RWPE2 (cell line): ENCODE measurements at regions not wholly inside any gene's neighbourhood (a gene's known extent, or its start where the extent isn't known, plus 50 kb on each side); places are given as distances from the start of the nearest gene placed in this dataset.

Experiments used
- ATAC-seq: fragments of 200-7000 bp; cut with Tn5 transposase; 3 replicates; pipeline ENCODE4 v1.9.1; 2021; ENCODE audit warnings: low read depth
- DNase-seq: peaks from one replicate; pipeline ENCODE4 v3.0.0-alpha.2; 2020; ENCODE audit warnings: low spot score
- H3K27ac ChIP-seq: fragments of 450-650 bp; 2 replicates; pipeline ENCODE4 v1.5.1; 2017; ENCODE audit warnings: mild to moderate bottlenecking; ENCODE audit not compliant: poor library complexity, severe bottlenecking
- H3K27me3 ChIP-seq: fragments of 250-450 bp; sonication (Bioruptor Pico); 2 replicates; pipeline ENCODE4 v1.5.1; 2021; ENCODE audit warnings: mild to moderate bottlenecking, moderate library complexity; ENCODE audit not compliant: insufficient read depth, poor library complexity, severe bottlenecking
- H3K36me3 ChIP-seq: fragments of 250-450 bp; sonication (Bioruptor Pico); 2 replicates; pipeline ENCODE4 v1.5.1; 2020; ENCODE audit warnings: low read depth, mild to moderate bottlenecking, moderate library complexity
- H3K4me1 ChIP-seq: fragments of 250-450 bp; sonication (Bioruptor Pico); 2 replicates; pipeline ENCODE4 v1.5.1; 2021; ENCODE audit warnings: mild to moderate bottlenecking, moderate library complexity; ENCODE audit not compliant: insufficient read depth, poor library complexity, severe bottlenecking
- H3K4me3 ChIP-seq: fragments of 250-450 bp; sonication (Bioruptor Pico); 2 replicates; pipeline ENCODE4 v1.5.1; 2021; ENCODE audit warnings: mild to moderate bottlenecking, moderate library complexity; ENCODE audit not compliant: severe bottlenecking
- H3K9me3 ChIP-seq: fragments of 250-450 bp; sonication (Bioruptor Pico); 2 replicates; pipeline ENCODE4 v1.5.1; 2021; ENCODE audit warnings: mild to moderate bottlenecking, moderate library complexity; ENCODE audit not compliant: severe bottlenecking
- TF ChIP-seq, protein P1 (sequence below): fragments of 450-650 bp; IDR thresholded peaks from one replicate; pipeline ENCODE4 v1.5.1; 2017; ENCODE audit warnings: mild to moderate bottlenecking, moderate library complexity; ENCODE audit not compliant: poor library complexity, severe bottlenecking

DNA sequence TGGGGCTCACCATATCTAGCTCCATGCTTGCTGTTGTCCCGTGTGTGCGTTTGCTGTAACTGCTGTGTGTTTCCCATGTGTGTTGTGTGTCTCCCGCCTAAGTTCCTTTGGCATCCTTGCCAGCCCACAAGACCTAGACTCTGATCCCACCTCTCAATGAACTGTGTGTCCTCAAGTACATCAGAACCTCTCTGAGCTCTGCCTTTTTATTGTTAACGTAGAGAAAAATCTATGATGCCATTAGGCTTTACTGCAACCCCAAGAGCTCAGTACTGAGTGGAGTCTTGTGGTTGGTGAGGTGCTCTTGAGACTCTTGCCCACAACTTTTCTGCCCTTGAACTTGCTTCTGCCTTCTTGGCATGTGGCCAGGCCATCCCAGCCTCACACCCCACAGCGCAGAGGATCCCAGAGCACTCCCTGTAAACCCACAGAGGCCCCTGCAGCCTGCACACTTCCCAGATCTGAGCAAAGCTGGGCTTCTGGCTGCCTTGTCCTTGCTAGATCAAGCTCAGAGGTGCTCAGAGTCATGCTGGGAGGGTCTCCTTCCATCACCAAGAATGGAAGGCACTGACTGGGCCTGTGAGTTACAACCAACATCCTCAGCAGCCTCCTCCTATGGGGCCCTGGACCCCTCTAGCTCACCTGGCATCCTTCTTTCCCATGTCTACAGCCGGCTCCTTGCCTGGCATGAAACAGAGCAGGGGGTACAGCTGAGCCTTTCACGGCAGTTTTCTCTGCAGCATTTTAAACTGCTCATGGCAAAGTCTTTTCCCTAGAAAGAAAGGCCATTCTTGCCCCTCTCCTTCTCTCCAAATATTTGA is 643.4 kb downstream of the ACTR3B start:
- DNase-seq (no peak), ATAC-seq (no peak)
- Histone ChIP-seq H3K4me3 (no peak overlapping the region), H3K9me3 (peaks cover 1% of the 10 kb centered on the region), H3K27me3 (no peaks in the 10 kb centered on the region), H3K27ac (no peak overlapping the region), H3K4me1 (no peaks in the 10 kb centered on the region), H3K36me3 (no peaks in the 10 kb centered on the region)
- TF ChIP-seq, protein P1, sequence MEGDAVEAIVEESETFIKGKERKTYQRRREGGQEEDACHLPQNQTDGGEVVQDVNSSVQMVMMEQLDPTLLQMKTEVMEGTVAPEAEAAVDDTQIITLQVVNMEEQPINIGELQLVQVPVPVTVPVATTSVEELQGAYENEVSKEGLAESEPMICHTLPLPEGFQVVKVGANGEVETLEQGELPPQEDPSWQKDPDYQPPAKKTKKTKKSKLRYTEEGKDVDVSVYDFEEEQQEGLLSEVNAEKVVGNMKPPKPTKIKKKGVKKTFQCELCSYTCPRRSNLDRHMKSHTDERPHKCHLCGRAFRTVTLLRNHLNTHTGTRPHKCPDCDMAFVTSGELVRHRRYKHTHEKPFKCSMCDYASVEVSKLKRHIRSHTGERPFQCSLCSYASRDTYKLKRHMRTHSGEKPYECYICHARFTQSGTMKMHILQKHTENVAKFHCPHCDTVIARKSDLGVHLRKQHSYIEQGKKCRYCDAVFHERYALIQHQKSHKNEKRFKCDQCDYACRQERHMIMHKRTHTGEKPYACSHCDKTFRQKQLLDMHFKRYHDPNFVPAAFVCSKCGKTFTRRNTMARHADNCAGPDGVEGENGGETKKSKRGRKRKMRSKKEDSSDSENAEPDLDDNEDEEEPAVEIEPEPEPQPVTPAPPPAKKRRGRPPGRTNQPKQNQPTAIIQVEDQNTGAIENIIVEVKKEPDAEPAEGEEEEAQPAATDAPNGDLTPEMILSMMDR = no peak

DNA sequence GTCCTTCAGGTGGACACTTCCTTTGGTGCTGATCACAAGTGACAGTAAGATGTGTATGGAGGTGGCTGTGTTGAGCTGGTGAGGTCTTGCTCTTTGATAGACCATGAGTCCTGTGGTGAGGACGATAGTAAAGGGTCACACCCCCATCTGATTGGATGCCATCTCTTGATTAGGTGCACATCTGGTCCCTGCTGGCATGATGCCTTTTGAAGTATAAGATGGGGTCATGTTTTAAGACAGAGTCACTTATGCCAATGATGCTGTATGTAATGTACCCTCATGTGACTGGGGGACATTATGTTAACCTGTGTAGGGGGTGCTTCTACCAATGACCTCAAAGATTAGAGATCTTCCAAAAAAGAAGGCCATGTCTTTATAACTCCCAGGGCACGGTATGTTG is 644.6 kb downstream of the ACTR3B start:
- Histone ChIP-seq H3K27me3 (no peaks in the 10 kb centered on the region), H3K27ac (no peak overlapping the region), H3K4me3 (no peak overlapping the region), H3K4me1 (no peaks in the 10 kb centered on the region), H3K36me3 (no peaks in the 10 kb centered on the region), H3K9me3 (peaks cover 5% of the 10 kb centered on the region)
- ATAC-seq (no peak), DNase-seq (no peak)
- TF ChIP-seq, protein P1 = no peak

DNA sequence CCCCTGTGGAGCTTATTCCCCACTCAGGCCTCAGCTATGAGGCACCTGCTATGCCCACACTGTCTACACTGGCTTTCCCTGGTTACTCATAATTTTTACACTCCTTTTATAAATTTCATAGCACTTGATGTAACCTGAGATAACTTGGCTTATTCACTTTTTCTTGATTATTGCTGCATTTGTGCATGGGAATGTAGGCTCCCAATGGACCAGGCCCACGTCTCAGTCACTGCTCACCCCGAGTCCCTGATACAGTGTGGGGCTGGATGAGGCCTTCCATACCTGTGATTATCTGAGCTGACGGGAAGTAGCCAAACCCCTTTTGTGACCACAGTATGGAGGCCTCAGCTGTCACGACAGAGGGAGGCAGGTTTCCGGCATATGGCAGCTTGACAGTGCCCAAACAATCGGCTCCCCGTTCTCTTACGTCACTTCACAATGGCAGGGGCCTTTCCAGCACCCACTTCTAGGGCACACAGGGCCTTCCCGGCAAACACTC is 645.3 kb downstream of the ACTR3B start:
- ATAC-seq (no peak), DNase-seq (no peak)
- Histone ChIP-seq H3K9me3 (peaks cover 5% of the 10 kb centered on the region), H3K4me1 (no peaks in the 10 kb centered on the region), H3K27me3 (no peaks in the 10 kb centered on the region), H3K4me3 (no peak overlapping the region), H3K36me3 (no peaks in the 10 kb centered on the region), H3K27ac (no peak overlapping the region)
- TF ChIP-seq, protein P1 = no peak

DNA sequence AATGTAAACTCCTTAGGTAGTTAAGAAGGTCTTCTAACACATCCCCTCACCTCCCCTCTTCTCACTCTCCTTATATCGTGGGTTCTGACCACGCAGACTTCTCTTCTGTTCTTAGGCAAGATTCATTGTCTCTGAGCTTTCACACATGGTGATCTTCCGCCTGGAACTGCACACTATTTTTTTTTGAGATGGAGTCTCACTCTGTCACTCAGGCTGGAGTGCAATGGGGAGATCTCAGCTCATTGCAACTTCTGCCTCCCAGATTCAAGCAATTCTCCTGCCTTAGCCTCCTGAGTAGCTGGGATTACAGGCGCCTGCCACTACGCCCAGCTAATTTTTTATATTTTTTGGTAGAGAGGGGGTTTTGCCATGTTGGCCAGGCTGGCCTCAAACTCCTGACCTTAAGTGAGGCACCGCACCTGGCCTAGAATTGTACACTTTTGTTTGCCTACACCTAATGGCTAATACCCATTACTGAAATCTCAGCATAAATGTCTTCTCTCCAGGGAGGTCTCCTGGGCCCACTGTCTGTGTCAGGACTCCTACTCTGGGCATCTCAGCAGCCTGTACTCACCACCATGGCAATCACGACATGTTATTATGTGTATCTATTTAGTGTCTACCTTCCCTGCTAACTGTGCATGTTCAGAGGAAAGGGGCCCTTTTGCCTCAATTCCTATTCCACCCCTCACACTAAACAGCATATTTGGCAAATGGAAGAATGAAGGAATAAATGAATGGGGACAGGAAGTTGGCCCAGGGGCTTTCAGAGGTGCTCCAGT is 646.3 kb upstream of the DPP6 start:
- Histone ChIP-seq H3K27me3 (no peaks in the 10 kb centered on the region), H3K4me3 (no peak overlapping the region), H3K36me3 (no peaks in the 10 kb centered on the region), H3K27ac (no peak overlapping the region), H3K4me1 (no peaks in the 10 kb centered on the region), H3K9me3 (peaks cover 5% of the 10 kb centered on the region)
- ATAC-seq (no peak), DNase-seq (no peak)
- TF ChIP-seq, protein P1 = no peak
